Ascending aorta (tissue), 2 donors: ENCODE measurements at regions not wholly inside any gene's neighbourhood (a gene's known extent, or its start where the extent isn't known, plus 50 kb on each side); places are given as distances from the start of the nearest gene placed in this dataset.

Source experiments
- DNase-seq, 2 donors: peaks; one replicate each; pipeline ENCODE4 v3.0.0-alpha.2; 2019; ENCODE audit warnings: low spot score in 2 of 2
- H3K27ac ChIP-seq, 2 donors: fragments of 200-600 bp; sonication (generic); one replicate each; pipeline ENCODE4 v1.5.1; 2016 to 2017; ENCODE audit warnings: mild to moderate bottlenecking in 1 of 2
- H3K27me3 ChIP-seq: fragments of 200-600 bp; sonication (generic); one replicate; pipeline ENCODE4 v1.5.1; 2017
- H3K36me3 ChIP-seq, 2 donors: fragments of 200-600 bp; sonication (generic); one replicate each; pipeline ENCODE4 v1.5.1; 2016
- H3K4me1 ChIP-seq, 2 donors: fragments of 200-600 bp; sonication (generic); one replicate each; pipeline ENCODE4 v1.5.1; 2016 to 2017; ENCODE audit warnings: mild to moderate bottlenecking in 1 of 2
- H3K4me3 ChIP-seq, 2 donors: fragments of 200-600 bp; sonication (generic); one replicate each; pipeline ENCODE4 v1.5.1; 2016 to 2017; ENCODE audit warnings: mild to moderate bottlenecking in 1 of 2
- H3K9me3 ChIP-seq, 2 donors: fragments of 200-600 bp; sonication (generic); one replicate each; pipeline ENCODE4 v1.5.1; 2016
- CTCF ChIP-seq, 3 experiments: fragments of 200-600 bp in 2 of 3; fragments of 450-650 bp in 1 of 3; sonication (generic) in 2 of 3; IDR thresholded peaks; one replicate each; pipeline ENCODE4 v1.5.1; 2016 to 2019; ENCODE audit warnings: antibody characterized with exemption in 3 of 3, mild to moderate bottlenecking in 1 of 3, moderate library complexity in 1 of 3
- intact Hi-C: fragments of 100-400 bp; cut with DNase I; formaldehyde crosslinking; loops from one replicate; pipeline ENCODE4 v1.15.1; 2023

- Histone ChIP-seq H3K4me3 (no peak overlapping the region), H3K27ac (no peak overlapping the region), H3K27me3 (no peaks in the 10 kb centered on the region), H3K9me3 (no peaks in the 10 kb centered on the region), H3K36me3 (no peaks in the 10 kb centered on the region), H3K4me1 (no peaks in the 10 kb centered on the region)
- intact Hi-C loops: no loop called here
- DNase-seq: no peak
- TF ChIP-seq CTCF (IDR thresholded peaks at IDR 0.05): no peak
These were observed 287.6 kb downstream of the CYRIA start for GRCh38 chr2:16378031-16378430.

- no peaks in the 10 kb centered on the region for H3K27me3 ChIP-seq
- H3K4me1 ChIP-seq: no peaks in the 10 kb centered on the region
- no peaks in the 10 kb centered on the region for H3K9me3 ChIP-seq
- H3K36me3 ChIP-seq: no peaks in the 10 kb centered on the region
- DNase-seq: no peak
- intact Hi-C loops: no loop called here
- TF ChIP-seq CTCF (IDR thresholded peaks at IDR 0.05): no peak
- H3K4me3 ChIP-seq: no peak overlapping the region
- no peak overlapping the region for H3K27ac ChIP-seq
These were observed 289.7 kb downstream of the CYRIA start for GRCh38 chr2:16375981-16376380.

DNA sequence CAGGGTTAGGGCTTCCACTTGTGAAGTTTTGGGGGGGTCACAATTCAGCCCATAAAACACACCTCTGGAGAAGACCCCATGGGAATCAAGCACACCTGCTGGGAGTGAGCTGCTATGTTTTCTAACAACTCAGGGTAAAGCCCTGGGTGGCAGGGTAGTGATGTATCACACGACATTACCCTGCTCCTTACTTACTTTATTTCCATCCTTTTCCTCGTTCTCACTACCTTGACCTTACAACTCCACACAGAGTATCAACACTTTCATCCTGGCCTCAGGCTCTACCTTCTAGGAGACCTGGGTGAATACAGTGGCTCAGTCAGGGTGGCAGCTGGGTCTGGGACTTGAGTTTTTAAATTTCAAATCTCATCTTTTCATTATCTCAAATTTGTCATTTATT is 290.3 kb downstream of the CYRIA start:
- TF ChIP-seq CTCF (IDR thresholded peaks at IDR 0.05): no peak
- H3K4me1 ChIP-seq: no peaks in the 10 kb centered on the region
- no peaks in the 10 kb centered on the region for H3K9me3 ChIP-seq
- intact Hi-C loops: no loop called here
- no peaks in the 10 kb centered on the region for H3K36me3 ChIP-seq
- no peak overlapping the region for H3K27ac ChIP-seq
- no peak overlapping the region for H3K4me3 ChIP-seq
- H3K27me3 ChIP-seq: no peaks in the 10 kb centered on the region
- DNase-seq: no peak

- Histone ChIP-seq H3K27me3 (no peaks in the 10 kb centered on the region), H3K36me3 (no peaks in the 10 kb centered on the region), H3K4me1 (no peaks in the 10 kb centered on the region), H3K4me3 (no peak overlapping the region), H3K9me3 (no peaks in the 10 kb centered on the region), H3K27ac (no peak overlapping the region)
- no peak for DNase-seq
- no peak for TF ChIP-seq CTCF (IDR thresholded peaks at IDR 0.05)
- intact Hi-C loops: no loop called here
These were observed 291.0 kb downstream of the CYRIA start for GRCh38 chr2:16374671-16375070.

- no peak overlapping the region for H3K4me3 ChIP-seq
- no peaks in the 10 kb centered on the region for H3K9me3 ChIP-seq
- DNase-seq: no peak
- no peak for TF ChIP-seq CTCF (IDR thresholded peaks at IDR 0.05)
- H3K4me1 ChIP-seq: no peaks in the 10 kb centered on the region
- no peak overlapping the region for H3K27ac ChIP-seq
- no peaks in the 10 kb centered on the region for H3K27me3 ChIP-seq
- no peaks in the 10 kb centered on the region for H3K36me3 ChIP-seq
- intact Hi-C loops: no loop called here
These were observed 292.3 kb downstream of the CYRIA start for GRCh38 chr2:16373341-16373740.

GRCh38 chr2:16371751-16372150 is 293.9 kb downstream of the CYRIA start:
- Histone ChIP-seq H3K9me3 (no peaks in the 10 kb centered on the region), H3K27ac (no peak overlapping the region), H3K36me3 (no peaks in the 10 kb centered on the region), H3K27me3 (no peaks in the 10 kb centered on the region), H3K4me3 (no peak overlapping the region), H3K4me1 (no peaks in the 10 kb centered on the region)
- TF ChIP-seq CTCF (IDR thresholded peaks at IDR 0.05): no peak
- intact Hi-C loops: no loop called here
- no peak for DNase-seq
